Panc1 (cell line): ENCODE measurements at regions not wholly inside any gene's neighbourhood (a gene's known extent, or its start where the extent isn't known, plus 50 kb on each side); places are given as distances from the start of the nearest gene placed in this dataset.

ENCODE experiments used
- ATAC-seq: fragments of 200-7000 bp; cut with Tn5 transposase; 2 replicates; pipeline ENCODE4 v1.9.1; 2020; ENCODE audit warnings: mild to moderate bottlenecking, moderate library complexity
- BruUV-seq: library from RNA; stranded (reverse); fragments of 400-500 nt; replicated peaks from 2 replicates; lab custom pipeline; 2021; lab: Mats Ljungman, UMichigan
- CTCF ChIA-PET: fragments of 300-600 bp; sonication (Branson Sonifier 250); formaldehyde crosslinking; loops from one replicate; lab custom pipeline; 2022; ENCODE audit warnings: antibody characterized with exemption; lab: Charles Lee
- POLR2A ChIA-PET: fragments of 300-600 bp; sonication (Branson Sonifier 250); formaldehyde crosslinking; loops from one replicate; lab custom pipeline; 2022; ENCODE audit warnings: antibody characterized with exemption; lab: Charles Lee
- DNase-seq: peaks from one replicate; pipeline ENCODE4 v3.0.0-alpha.2; 2010; ENCODE audit warnings: low read depth, low spot score
- H3K27ac ChIP-seq: 2 replicates; pipeline ENCODE4 v1.5.1; 2011; ENCODE audit warnings: mild to moderate bottlenecking, low read length, inconsistent platforms
- H3K27me3 ChIP-seq: fragments of 200-500 bp; sonication (Bioruptor generic); 2 replicates; pipeline ENCODE4 v1.6.0; 2014; ENCODE audit warnings: low read length, inconsistent platforms; ENCODE audit not compliant: control insufficient read depth, insufficient read depth
- H3K36me3 ChIP-seq: fragments of 200-500 bp; sonication (Bioruptor generic); 2 replicates; pipeline ENCODE4 v1.5.1; 2014; ENCODE audit warnings: inconsistent platforms, mild to moderate bottlenecking, low read length, moderate library complexity; ENCODE audit not compliant: control insufficient read depth, insufficient read depth
- H3K4me1 ChIP-seq: 2 replicates; pipeline ENCODE4 v1.5.1; 2011; ENCODE audit warnings: inconsistent platforms, mild to moderate bottlenecking, low read length, moderate library complexity; ENCODE audit not compliant: control insufficient read depth, insufficient read depth
- H3K4me3 ChIP-seq, 2 experiments: 2 replicates each; pipeline ENCODE4 v1.5.1; 2011 to 2012; ENCODE audit warnings: low read depth in 2 of 2, low read length in 2 of 2, mild to moderate bottlenecking in 2 of 2, inconsistent platforms in 1 of 2, moderate library complexity in 1 of 2
- H3K9me3 ChIP-seq: fragments of 200-500 bp; sonication (Bioruptor generic); 2 replicates; pipeline ENCODE4 v1.5.1; 2014; ENCODE audit warnings: low read depth, mild to moderate bottlenecking, inconsistent platforms, low read length, moderate library complexity; ENCODE audit not compliant: control insufficient read depth, insufficient read depth
- POLR2AphosphoS5 ChIP-seq: IDR thresholded peaks from 2 replicates; pipeline ENCODE4 v1.6.1; 2012; ENCODE audit warnings: mild to moderate bottlenecking, low read depth, low read length, moderate library complexity
- SIN3A ChIP-seq: IDR thresholded peaks from 2 replicates; pipeline ENCODE4 v1.6.1; 2012; ENCODE audit warnings: low read depth, mild to moderate bottlenecking, low read length, moderate library complexity, borderline replicate concordance; ENCODE audit not compliant: insufficient read depth
- TCF7L2 ChIP-seq: IDR thresholded peaks from 2 replicates; pipeline ENCODE4 v1.6.1; 2011; ENCODE audit warnings: mild to moderate bottlenecking, low read depth, low read length, inconsistent platforms
- in situ Hi-C: cut with HindIII; loops from 2 replicates; pipeline ENCODE4 v1.10.0; 2016; ENCODE audit warnings: low sequenced_read_pairs, low pct_unique_long_range_greater_than_20kb
- intact Hi-C: fragments of 100-400 bp; cut with micrococcal nuclease; formaldehyde crosslinking; loops from one replicate; pipeline ENCODE4 v1.10.0; 2022; ENCODE audit not compliant: unreplicated experiment
- TF ChIP-seq, protein P1 (sequence below): fragments of 450-650 bp; IDR thresholded peaks from 2 replicates; pipeline ENCODE4 v1.5.1; 2017; ENCODE audit warnings: mild to moderate bottlenecking
- TF ChIP-seq, protein P2 (sequence below), 2 experiments: IDR thresholded peaks; 2 replicates each; pipeline ENCODE4 v1.6.1; 2011 to 2012; ENCODE audit warnings: low read depth in 2 of 2, control low read depth in 1 of 2, low read length in 1 of 2, mild to moderate bottlenecking in 1 of 2, moderate library complexity in 1 of 2; ENCODE audit not compliant: insufficient read depth in 1 of 2

DNA sequence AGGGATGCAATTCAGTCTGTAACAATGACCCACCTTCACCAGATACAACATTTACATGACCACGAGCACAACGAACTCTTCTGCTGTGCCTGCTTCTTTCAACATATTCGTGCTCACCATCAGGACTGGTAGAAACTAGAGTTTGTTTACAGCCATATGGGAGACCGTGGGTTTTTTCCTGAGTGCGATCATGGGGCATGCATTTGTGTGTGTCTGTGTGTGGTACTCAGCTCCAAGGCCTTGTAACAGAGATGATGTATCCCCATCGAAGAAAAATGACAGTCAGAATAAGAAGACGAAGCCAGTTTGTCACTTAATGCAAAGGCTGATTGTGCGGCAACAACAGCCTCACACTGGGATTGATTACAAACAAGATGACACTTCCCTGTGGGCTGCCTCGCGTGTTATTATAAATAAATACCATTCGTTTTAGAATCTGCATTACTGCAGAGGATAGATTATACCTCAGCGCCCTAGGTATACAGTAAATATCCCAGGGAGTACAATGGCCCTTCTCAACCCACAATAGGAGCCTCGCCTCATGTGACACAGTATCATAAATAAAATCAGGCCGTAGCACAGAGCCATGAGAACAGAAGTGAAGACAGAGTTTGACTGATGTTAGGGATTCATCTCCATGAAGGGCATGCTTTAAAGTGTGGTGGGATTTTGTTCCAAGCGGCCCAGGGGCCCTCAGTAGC is 97.3 kb upstream of the NOCT start:
- in situ Hi-C loops, result no loop called here
- Histone ChIP-seq H3K27ac (no peak overlapping the region), H3K36me3 (no peaks in the 10 kb centered on the region), H3K4me1 (no peaks in the 10 kb centered on the region), H3K9me3 (no peaks in the 10 kb centered on the region), H3K27me3 (no peaks in the 10 kb centered on the region), H3K4me3 (no peak overlapping the region)
- ChIA-PET POLR2A (no interaction called here), CTCF (no interaction called here)
- DNase-seq (no peak), ATAC-seq (no peak)
- TF ChIP-seq SIN3A (no peak), POLR2AphosphoS5 (no peak), TCF7L2 (no peak)
- TF ChIP-seq, protein P1, sequence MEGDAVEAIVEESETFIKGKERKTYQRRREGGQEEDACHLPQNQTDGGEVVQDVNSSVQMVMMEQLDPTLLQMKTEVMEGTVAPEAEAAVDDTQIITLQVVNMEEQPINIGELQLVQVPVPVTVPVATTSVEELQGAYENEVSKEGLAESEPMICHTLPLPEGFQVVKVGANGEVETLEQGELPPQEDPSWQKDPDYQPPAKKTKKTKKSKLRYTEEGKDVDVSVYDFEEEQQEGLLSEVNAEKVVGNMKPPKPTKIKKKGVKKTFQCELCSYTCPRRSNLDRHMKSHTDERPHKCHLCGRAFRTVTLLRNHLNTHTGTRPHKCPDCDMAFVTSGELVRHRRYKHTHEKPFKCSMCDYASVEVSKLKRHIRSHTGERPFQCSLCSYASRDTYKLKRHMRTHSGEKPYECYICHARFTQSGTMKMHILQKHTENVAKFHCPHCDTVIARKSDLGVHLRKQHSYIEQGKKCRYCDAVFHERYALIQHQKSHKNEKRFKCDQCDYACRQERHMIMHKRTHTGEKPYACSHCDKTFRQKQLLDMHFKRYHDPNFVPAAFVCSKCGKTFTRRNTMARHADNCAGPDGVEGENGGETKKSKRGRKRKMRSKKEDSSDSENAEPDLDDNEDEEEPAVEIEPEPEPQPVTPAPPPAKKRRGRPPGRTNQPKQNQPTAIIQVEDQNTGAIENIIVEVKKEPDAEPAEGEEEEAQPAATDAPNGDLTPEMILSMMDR, result no peak
- TF ChIP-seq, protein P2, sequence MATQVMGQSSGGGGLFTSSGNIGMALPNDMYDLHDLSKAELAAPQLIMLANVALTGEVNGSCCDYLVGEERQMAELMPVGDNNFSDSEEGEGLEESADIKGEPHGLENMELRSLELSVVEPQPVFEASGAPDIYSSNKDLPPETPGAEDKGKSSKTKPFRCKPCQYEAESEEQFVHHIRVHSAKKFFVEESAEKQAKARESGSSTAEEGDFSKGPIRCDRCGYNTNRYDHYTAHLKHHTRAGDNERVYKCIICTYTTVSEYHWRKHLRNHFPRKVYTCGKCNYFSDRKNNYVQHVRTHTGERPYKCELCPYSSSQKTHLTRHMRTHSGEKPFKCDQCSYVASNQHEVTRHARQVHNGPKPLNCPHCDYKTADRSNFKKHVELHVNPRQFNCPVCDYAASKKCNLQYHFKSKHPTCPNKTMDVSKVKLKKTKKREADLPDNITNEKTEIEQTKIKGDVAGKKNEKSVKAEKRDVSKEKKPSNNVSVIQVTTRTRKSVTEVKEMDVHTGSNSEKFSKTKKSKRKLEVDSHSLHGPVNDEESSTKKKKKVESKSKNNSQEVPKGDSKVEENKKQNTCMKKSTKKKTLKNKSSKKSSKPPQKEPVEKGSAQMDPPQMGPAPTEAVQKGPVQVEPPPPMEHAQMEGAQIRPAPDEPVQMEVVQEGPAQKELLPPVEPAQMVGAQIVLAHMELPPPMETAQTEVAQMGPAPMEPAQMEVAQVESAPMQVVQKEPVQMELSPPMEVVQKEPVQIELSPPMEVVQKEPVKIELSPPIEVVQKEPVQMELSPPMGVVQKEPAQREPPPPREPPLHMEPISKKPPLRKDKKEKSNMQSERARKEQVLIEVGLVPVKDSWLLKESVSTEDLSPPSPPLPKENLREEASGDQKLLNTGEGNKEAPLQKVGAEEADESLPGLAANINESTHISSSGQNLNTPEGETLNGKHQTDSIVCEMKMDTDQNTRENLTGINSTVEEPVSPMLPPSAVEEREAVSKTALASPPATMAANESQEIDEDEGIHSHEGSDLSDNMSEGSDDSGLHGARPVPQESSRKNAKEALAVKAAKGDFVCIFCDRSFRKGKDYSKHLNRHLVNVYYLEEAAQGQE (IDR thresholded peaks at IDR 0.05; ENCODE audit: insufficient read depth in 1 of 2, low read depth in 2 of 2, low read length in 1 of 2), result no peak
- intact Hi-C loops, result no loop called here
- no TSS peak for BruUV-seq

- CTCF ChIA-PET, result interaction anchor here (1.2 kb wide), 1 partner anchor 45 kb away, joined by 3 read pairs; no protein-coding TSS in a partner anchor
- BruUV-seq, result no TSS peak
- H3K27me3 ChIP-seq, result no peaks in the 10 kb centered on the region
- DNase-seq (no peak), ATAC-seq (no peak)
- H3K4me3 ChIP-seq, result no peak overlapping the region
- intact Hi-C loops, result no loop called here
- POLR2A ChIA-PET, result no interaction called here
- H3K4me1 ChIP-seq, result no peaks in the 10 kb centered on the region
- TF ChIP-seq, protein P1, result no peak
- no peak for TF ChIP-seq SIN3A
- TF ChIP-seq TCF7L2, result no peak
- no peak for TF ChIP-seq POLR2AphosphoS5
- TF ChIP-seq, protein P2 (IDR thresholded peaks at IDR 0.05; ENCODE audit: insufficient read depth in 1 of 2, low read depth in 2 of 2, low read length in 1 of 2), result no peak
- no peaks in the 10 kb centered on the region for H3K36me3 ChIP-seq
- H3K9me3 ChIP-seq, result no peaks in the 10 kb centered on the region
- H3K27ac ChIP-seq, result no peak overlapping the region
- in situ Hi-C loops, result no loop called here
Observed at GRCh38 chr4:138916763-138917162, 98.8 kb upstream of the NOCT start.
